ENCODE measurements at regions not wholly inside any gene's neighbourhood (a gene's known extent, or its start where the extent isn't known, plus 50 kb on each side); places are given as distances from the start of the nearest gene placed in this dataset.
A peak's percentile ranks its signal among the peaks of the same experiment; 100 is the strongest.

GRCh38 chr14:42222924-42223471 is 616.3 kb downstream of the LRFN5 start:
- H2BK15ac ChIP-seq (ENCODE audit: low read depth, low read length) = no peak overlapping the region
- no peak overlapping the region for H4K91ac ChIP-seq (ENCODE audit: insufficient read depth, low read depth, low read length)
- H3K27me3 ChIP-seq (ENCODE audit: control insufficient read depth, insufficient read depth, low read length) = no peaks in the 10 kb centered on the region
- TF ChIP-seq RAD21 (IDR thresholded peaks at IDR 0.05; ENCODE audit: low read length) = peak; percentile 6; the same call in 1 of the 2 replicates
- TF ChIP-seq MAFK (IDR thresholded peaks at IDR 0.05; ENCODE audit: low read depth, low read length) = peak; percentile 87
- TF ChIP-seq NFE2L2 (IDR thresholded peaks at IDR 0.05; ENCODE audit: low read depth, low read length) = peak; percentile 38; the same call in 1 of the 2 replicates
- TF ChIP-seq ELK1 (IDR thresholded peaks at IDR 0.05; ENCODE audit: borderline replicate concordance, low read depth, low read length) = no peak
- no peak overlapping the region for H2AK9ac ChIP-seq (replicated peaks; ENCODE audit: low read depth, low read length, poor library complexity)
- H4K5ac ChIP-seq (ENCODE audit: low read depth, low read length) = no peak overlapping the region
- DNase-seq (peak; percentile 83), ATAC-seq (ENCODE audit: low read depth) (peak; percentile 89)
- H3K23ac ChIP-seq (ENCODE audit: low read depth, low read length) = no peak overlapping the region
- no peaks in the 10 kb centered on the region for H3K79me1 ChIP-seq (ENCODE audit: low read depth in 1 of 2, low read length in 2 of 2)
- H3K4me1 ChIP-seq (ENCODE audit: control insufficient read depth, insufficient read depth, low read length) = no peaks in the 10 kb centered on the region; the same call in 1 of the 2 replicates
- dilution Hi-C loops (cut with HindIII; ENCODE audit: low sequenced_read_pairs, unreplicated experiment) (no loop called here), in situ Hi-C loops (cut with MboI; ENCODE audit: low sequenced_read_pairs) (loop anchor here (10.0 kb wide), 1 partner anchor 782 kb away; no protein-coding TSS in a partner anchor), intact Hi-C loops (cut with micrococcal nuclease) (loop anchor here (5.0 kb wide), 3 partner anchors 111 to 784 kb away; partner anchors contain the start of gene LRFN5)
- no peak overlapping the region for H3K18ac ChIP-seq (ENCODE audit: low read depth, low read length)
- no peak overlapping the region for H3K14ac ChIP-seq (replicated peaks; ENCODE audit: low read depth, low read length)
- H3K9me3 ChIP-seq (ENCODE audit: control insufficient read depth, insufficient read depth, low read length) = no peaks in the 10 kb centered on the region
- no peak overlapping the region for H3K4ac ChIP-seq (ENCODE audit: low read depth, low read length)
- no peak overlapping the region for H3K9ac ChIP-seq (ENCODE audit: low read depth, low read length)
- H3K56ac ChIP-seq (ENCODE audit: extremely low read depth, insufficient read depth, low read length) = no peak overlapping the region
- CTCF ChIA-PET = no interaction called here
- H2AK5ac ChIP-seq (ENCODE audit: low read depth, low read length) = no peak overlapping the region
- H2BK20ac ChIP-seq (ENCODE audit: low read depth, low read length) = no peak overlapping the region
- no peak overlapping the region for H4K8ac ChIP-seq (ENCODE audit: low read depth in 2 of 2, low read length in 2 of 2)
- H2AFZ ChIP-seq (replicated peaks; ENCODE audit: low read length, poor library complexity) = peak overlapping the region; percentile 74
- no peak overlapping the region for H2BK5ac ChIP-seq (ENCODE audit: low read depth, low read length, poor library complexity, severe bottlenecking)
- H3K27ac ChIP-seq (ENCODE audit: insufficient read depth, low read length) = no peak overlapping the region
- BruUV-seq (replicated peaks) = no TSS peak
- no peaks in the 10 kb centered on the region for H3K36me3 ChIP-seq (ENCODE audit: control insufficient read depth, insufficient read depth, low read length)
- WGBS, 2 experiments (ENCODE audit: extremely low coverage in 2 of 2, insufficient read length in 1 of 2) = no CpG with 5 or more reads among the region's 3 CpGs
- H3K9me1 ChIP-seq (ENCODE audit: insufficient read depth, low read length) = no peaks in the 10 kb centered on the region
- H3K4me2 ChIP-seq (ENCODE audit: low read depth, low read length) = no peak overlapping the region
- no peak overlapping the region for H2BK120ac ChIP-seq (ENCODE audit: low read depth, low read length)
- POLR2A ChIA-PET (ENCODE audit: unreplicated experiment) = no interaction called here
- no peaks in the 10 kb centered on the region for H4K20me1 ChIP-seq (ENCODE audit: insufficient read depth, low read length)
- H3K4me3 ChIP-seq (ENCODE audit: insufficient read depth, low read depth, low read length) = no peak overlapping the region
